ENCODE measurements at regions not wholly inside any gene's neighbourhood (a gene's known extent, or its start where the extent isn't known, plus 50 kb on each side); places are given as distances from the start of the nearest gene placed in this dataset.

- ChIA-PET POLR2A (ENCODE audit: partially characterized antibody) (interaction anchor here (0.7 to 1.3 kb wide), 3 partner anchors 51 to 252 kb away, joined by 3 read pairs; partner anchors contain the start of gene ITGB5), CTCF (ENCODE audit: partially characterized antibody) (interaction anchor here (0.9 to 3.4 kb wide), 11 partner anchors 8 to 317 kb away, joined by 3 to 21 read pairs (median 5); no protein-coding TSS in a partner anchor)
- DNase-seq (ENCODE audit: low read depth in 1 of 2, low spot score in 2 of 2) (no peak), FAIRE-seq (no peak)
- Histone ChIP-seq H2BK5ac (ENCODE audit: low read depth, low read length) (peak overlapping the region; percentile 79; the same call in 1 of the 2 replicates), H3K14ac (ENCODE audit: insufficient read length) (no peak overlapping the region), H3K4ac (replicated peaks; ENCODE audit: insufficient read length, low read depth, low read length) (no peak overlapping the region), H2AK5ac (ENCODE audit: low read depth, low read length) (peak overlapping the region; percentile 65; the same call in 1 of the 2 replicates), H3K9me3 (ENCODE audit: insufficient read depth in 2 of 2, low read depth in 1 of 2, low read length in 1 of 2) (no peaks in the 10 kb centered on the region; a peak in 2 of 4 replicates), H2AFZ (ENCODE audit: low read length) (no peak overlapping the region), H3K23ac (ENCODE audit: insufficient read length) (no peak overlapping the region), H3K36me3 (ENCODE audit: control insufficient read depth in 2 of 4, insufficient read depth in 4 of 4, low read length in 3 of 4) (no peaks in the 10 kb centered on the region), H3K79me1 (ENCODE audit: low read depth, low read length) (no peaks in the 10 kb centered on the region), H3K23me2 (ENCODE audit: low read depth, low read length) (no peaks in the 10 kb centered on the region), H2BK15ac (ENCODE audit: low read length) (no peak overlapping the region; the same call in 1 of the 2 replicates), H4K8ac (ENCODE audit: extremely low read depth, insufficient read depth, low read length) (no peak overlapping the region), H2BK20ac (ENCODE audit: low read length) (peak overlapping the region; percentile 67; the same call in 1 of the 2 replicates), H2BK12ac (ENCODE audit: low read depth, low read length) (peak overlapping the region; percentile 91; the same call in 1 of the 2 replicates), H3K79me2 (ENCODE audit: control insufficient read depth in 1 of 2, insufficient read depth in 2 of 2, low read length in 2 of 2) (no peaks in the 10 kb centered on the region), H3K9ac (replicated peaks in 1 of 4; ENCODE audit: extremely low read depth in 1 of 4, low read depth in 3 of 4, low read length in 3 of 4) (no peak overlapping the region), H2BK120ac (replicated peaks; ENCODE audit: low read depth, low read length) (no peak overlapping the region), H3K27me3 (replicated peaks in 1 of 4; ENCODE audit: control insufficient read depth in 3 of 4, extremely low read depth in 1 of 4, insufficient read depth in 3 of 4, low read length in 3 of 4) (no peaks in the 10 kb centered on the region; a peak in 1 of 7 replicates), H3K4me3 (ENCODE audit: extremely low read depth in 1 of 4, insufficient read depth in 2 of 4, low read depth in 3 of 4, low read length in 4 of 4) (no peak overlapping the region), H4K5ac (ENCODE audit: insufficient read length, low read depth, low read length) (no peak overlapping the region), H3K18ac (ENCODE audit: extremely low read depth, low read length) (no peak overlapping the region; the same call in none of the 2 replicates), H3K4me2 (ENCODE audit: insufficient read depth in 1 of 2, low read depth in 2 of 2, low read length in 2 of 2) (peak overlapping the region; percentile 25 to 28; a peak in 3 of 4 replicates), H3K27ac (ENCODE audit: low read depth, low read length) (no peak overlapping the region), H3K4me1 (replicated peaks in 1 of 4; ENCODE audit: control insufficient read depth in 3 of 4, insufficient read depth in 4 of 4, low read length in 3 of 4) (peaks cover 4 to 23% (median 13%) of the 10 kb centered on the region in 4 experiments), H4K91ac (replicated peaks; ENCODE audit: insufficient read length, low read length) (no peak overlapping the region), H4K20me1 (replicated peaks in 1 of 2; ENCODE audit: control insufficient read depth in 1 of 2, insufficient read depth in 2 of 2, low read length in 2 of 2) (no peaks in the 10 kb centered on the region), H3K56ac (replicated peaks; ENCODE audit: insufficient read length, low read depth, low read length) (no peak overlapping the region)
- TF ChIP-seq CTBP2 (IDR thresholded peaks at IDR 0.05; ENCODE audit: borderline replicate concordance, insufficient read depth, insufficient read length, low read length) (peak; percentile 47), SIRT6 (IDR thresholded peaks at IDR 0.05; ENCODE audit: low read length) (no peak)
- WGBS, 2 experiments (ENCODE audit: extremely low coverage in 1 of 2, insufficient coverage in 1 of 2, insufficient read length in 1 of 2, insufficient replicate concordance in 2 of 2, low coverage in 1 of 2, low lambda C conversion rate in 2 of 2, missing lambda C conversion rate in 1 of 2): 72% methylated on average over 15 of the region's 15 CpGs; no CpG with 5 or more reads in 1 of the 2 experiments
Observed at GRCh38 chr3:124634210-124635168, 95.8 kb upstream of the UMPS start.
